Body of pancreas (tissue), 4 donors: ENCODE measurements at regions not wholly inside any gene's neighbourhood (a gene's known extent, or its start where the extent isn't known, plus 50 kb on each side); places are given as distances from the start of the nearest gene placed in this dataset.

ENCODE experiments used
- ATAC-seq: fragments of 150-250 bp; one replicate; pipeline ENCODE4 v1.9.1; 2016
- DNase-seq, 4 donors: peaks; one replicate each; pipeline ENCODE4 v3.0.0-alpha.2; 2019
- H3K27ac ChIP-seq, 4 donors: fragments of 200-600 bp; sonication (generic); 1 replicate in 3 of 4; 2 replicates in 1 of 4; pipeline versions ENCODE4 v1.5.1 to v1.6.1; 2016 to 2019; ENCODE audit warnings: mild to moderate bottlenecking in 1 of 4, mixed read lengths in 1 of 4, moderate library complexity in 1 of 4
- H3K27me3 ChIP-seq, 2 donors: fragments of 200-600 bp; sonication (generic); one replicate each; pipeline ENCODE4 v1.6.0; 2016; ENCODE audit warnings: mild to moderate bottlenecking in 1 of 2
- H3K36me3 ChIP-seq, 2 donors: fragments of 200-600 bp; sonication (generic); replicated peaks in 1 of 2; 2 replicates each; pipeline ENCODE4 v1.5.1; 2016; ENCODE audit warnings: low read depth in 2 of 2; ENCODE audit not compliant: insufficient read depth in 1 of 2
- H3K4me1 ChIP-seq: fragments of 200-600 bp; sonication (generic); one replicate; pipeline ENCODE4 v1.6.0; 2016
- H3K4me3 ChIP-seq, 2 donors: fragments of 200-600 bp; sonication (generic); 1 replicate in 1 of 2; 2 replicates in 1 of 2; pipeline ENCODE4 v1.5.1; 2016 to 2019
- H3K9me3 ChIP-seq, 3 donors: fragments of 200-600 bp; sonication (generic); 1 replicate in 2 of 3; 2 replicates in 1 of 3; pipeline ENCODE4 v1.5.1; 2016
- CTCF ChIP-seq, 7 experiments: fragments of 450-650 bp in 4 of 7; fragments of 200-600 bp in 3 of 7; sonication (generic) in 3 of 7; IDR thresholded peaks; one replicate each; pipeline ENCODE4 v1.5.1; 2016 to 2019; ENCODE audit warnings: antibody characterized with exemption in 7 of 7
- POLR2A ChIP-seq, 3 donors: fragments of 450-650 bp; IDR thresholded peaks; one replicate each; pipeline ENCODE4 v1.6.1; 2016; ENCODE audit warnings: antibody characterized with exemption in 3 of 3, mild to moderate bottlenecking in 2 of 3
- WGBS, 2 donors: methylation state at CpG; one replicate each; pipeline ENCODE4 v1.1.5; 2017; 5-methylcytosine and 5-hydroxymethylcytosine counted together
- intact Hi-C: fragments of 100-400 bp; cut with DNase I; formaldehyde crosslinking; loops from one replicate; pipeline ENCODE4 v1.15.1; 2023

- 88 to 89% methylated on average over 4 to 5 of the region's 5 CpGs for WGBS, 2 donors
- no peaks in the 10 kb centered on the region for H3K4me1 ChIP-seq
- TF ChIP-seq CTCF (IDR thresholded peaks at IDR 0.05) (no peak), POLR2A (IDR thresholded peaks at IDR 0.05) (no peak)
- DNase-seq (no peak), ATAC-seq (no peak)
- intact Hi-C loops, result no loop called here
- no peak overlapping the region for H3K4me3 ChIP-seq
- no peaks in the 10 kb centered on the region for H3K36me3 ChIP-seq
- peaks cover 0 to 9% (median 0%) of the 10 kb centered on the region in 3 donors for H3K9me3 ChIP-seq
- H3K27ac ChIP-seq, result no peak overlapping the region
- no peaks in the 10 kb centered on the region for H3K27me3 ChIP-seq
These were observed 436.0 kb upstream of the SMC2 start for GRCh38 chr9:103658156-103658555.

DNA sequence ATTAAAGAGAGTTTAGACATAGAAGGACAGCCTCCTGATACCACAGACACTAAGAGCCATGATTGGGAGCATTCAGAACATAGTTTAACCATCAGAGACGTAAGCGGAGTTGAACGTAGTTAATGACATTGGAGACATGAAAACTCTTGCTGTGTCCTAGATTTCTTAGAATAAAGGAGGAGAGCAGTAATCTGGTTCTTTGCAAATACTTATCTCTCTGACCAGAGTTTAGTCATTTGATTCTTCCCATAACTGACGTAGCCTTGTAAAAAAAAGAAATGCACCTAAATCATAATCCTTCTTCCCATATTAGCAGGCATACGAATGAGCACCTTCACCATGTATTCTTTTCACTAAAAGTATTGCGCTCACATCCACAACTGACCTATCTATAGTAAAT lies 433.3 kb upstream of the SMC2 start:
- DNase-seq, result no peak
- Histone ChIP-seq H3K4me1 (no peaks in the 10 kb centered on the region), H3K4me3 (no peak overlapping the region), H3K9me3 (peaks cover 0 to 9% (median 0%) of the 10 kb centered on the region in 3 donors), H3K27me3 (no peaks in the 10 kb centered on the region), H3K36me3 (no peaks in the 10 kb centered on the region), H3K27ac (no peak overlapping the region)
- no peak for ATAC-seq
- no peak for TF ChIP-seq POLR2A (IDR thresholded peaks at IDR 0.05)
- TF ChIP-seq CTCF (IDR thresholded peaks at IDR 0.05), result no peak
- intact Hi-C loops, result no loop called here
- WGBS, 2 donors, result 77 to 81% methylated on average over 6 of the region's 6 CpGs

GRCh38 chr9:103661663-103662062 lies 432.4 kb upstream of the SMC2 start:
- 47 to 48% methylated on average over 2 of the region's 2 CpGs for WGBS, 2 donors
- Histone ChIP-seq H3K9me3 (peaks cover 0 to 9% (median 0%) of the 10 kb centered on the region in 3 donors), H3K27me3 (no peaks in the 10 kb centered on the region), H3K4me3 (no peak overlapping the region), H3K36me3 (no peaks in the 10 kb centered on the region), H3K27ac (no peak overlapping the region), H3K4me1 (no peaks in the 10 kb centered on the region)
- ATAC-seq (no peak), DNase-seq (no peak)
- intact Hi-C loops, result no loop called here
- TF ChIP-seq POLR2A (IDR thresholded peaks at IDR 0.05) (no peak), CTCF (IDR thresholded peaks at IDR 0.05) (no peak)

GRCh38 chr9:103669296-103669695 lies 424.8 kb upstream of the SMC2 start:
- Histone ChIP-seq H3K4me3 (no peak overlapping the region), H3K4me1 (no peaks in the 10 kb centered on the region), H3K27me3 (no peaks in the 10 kb centered on the region), H3K27ac (no peak overlapping the region), H3K9me3 (no peaks in the 10 kb centered on the region), H3K36me3 (no peaks in the 10 kb centered on the region)
- ATAC-seq, result no peak
- intact Hi-C loops, result no loop called here
- TF ChIP-seq POLR2A (IDR thresholded peaks at IDR 0.05) (no peak), CTCF (IDR thresholded peaks at IDR 0.05) (no peak)
- DNase-seq, result no peak
- 85 to 92% methylated on average over 1 of the region's 1 CpG for whole genome bisulfite sequencing, 2 donors

DNA sequence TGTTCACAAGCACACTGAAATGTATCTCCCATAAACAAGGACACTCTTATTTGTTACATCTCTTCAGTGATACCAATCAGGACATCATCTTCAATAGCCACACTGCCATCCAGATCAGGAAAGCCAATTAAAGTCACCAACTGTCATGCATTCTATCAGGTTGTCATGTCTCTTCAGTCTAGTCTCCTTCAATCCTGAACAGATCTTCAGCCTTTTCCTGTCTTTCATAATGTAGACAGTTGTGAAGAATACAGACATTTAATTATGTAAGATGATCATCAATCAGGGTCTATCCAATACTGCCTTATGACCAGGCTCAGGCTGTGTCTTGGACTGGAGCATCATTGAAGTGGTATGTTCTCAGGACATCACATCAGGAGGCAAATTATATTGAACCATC lies 419.8 kb upstream of the SMC2 start:
- H3K4me3 ChIP-seq, result no peak overlapping the region
- H3K27ac ChIP-seq, result no peak overlapping the region
- no peaks in the 10 kb centered on the region for H3K4me1 ChIP-seq
- ATAC-seq (no peak), DNase-seq (no peak)
- intact Hi-C loops, result no loop called here
- no peaks in the 10 kb centered on the region for H3K27me3 ChIP-seq
- H3K9me3 ChIP-seq, result no peaks in the 10 kb centered on the region
- no peaks in the 10 kb centered on the region for H3K36me3 ChIP-seq
- no peak for TF ChIP-seq CTCF (IDR thresholded peaks at IDR 0.05)
- no peak for TF ChIP-seq POLR2A (IDR thresholded peaks at IDR 0.05)
